ENCODE measurements at regions not wholly inside any gene's neighbourhood (a gene's known extent, or its start where the extent isn't known, plus 50 kb on each side); places are given as distances from the start of the nearest gene placed in this dataset.

- no peak for DNase-seq
These were observed 1000.4 kb upstream of the ACVR2A start for GRCh38 chr2:146844226-146844990.

GRCh38 chr2:146837857-146838256 is 1007.0 kb upstream of the ACVR2A start:
- DNase-seq: no peak

GRCh38 chr2:146826388-146826787 is 1018.4 kb upstream of the ACVR2A start:
- no peak for DNase-seq

- DNase-seq: no peak
These were observed 1023.0 kb upstream of the ACVR2A start for GRCh38 chr2:146821836-146822316.

- no peak for DNase-seq
These were observed 1024.2 kb upstream of the ACVR2A start for GRCh38 chr2:146820672-146821071.

GRCh38 chr2:146818122-146818521 is 1026.7 kb upstream of the ACVR2A start:
- DNase-seq: no peak

- DNase-seq: no peak
These were observed 1027.2 kb upstream of the ACVR2A start for GRCh38 chr2:146817613-146818012.

- DNase-seq: no peak
These were observed 1029.9 kb upstream of the ACVR2A start for GRCh38 chr2:146814971-146815370.

- DNase-seq: no peak
These were observed 1037.2 kb upstream of the ACVR2A start for GRCh38 chr2:146807568-146808168.

- DNase-seq: no peak
These were observed 1038.3 kb upstream of the ACVR2A start for GRCh38 chr2:146806364-146807005.

- no peak for DNase-seq
These were observed 1040.5 kb upstream of the ACVR2A start for GRCh38 chr2:146804288-146804687.

GRCh38 chr2:146801886-146802285 is 1042.9 kb upstream of the ACVR2A start:
- DNase-seq: no peak

- DNase-seq: no peak
These were observed 1058.4 kb upstream of the ACVR2A start for GRCh38 chr2:146786396-146786795.

- DNase-seq: no peak
These were observed 1059.7 kb upstream of the ACVR2A start for GRCh38 chr2:146785101-146785500.

- no peak for DNase-seq
These were observed 1060.2 kb upstream of the ACVR2A start for GRCh38 chr2:146784602-146785001.

- no peak for DNase-seq
These were observed 1067.6 kb upstream of the ACVR2A start for GRCh38 chr2:146777181-146777580.

GRCh38 chr2:146776596-146776995 is 1068.2 kb upstream of the ACVR2A start:
- no peak for DNase-seq

GRCh38 chr2:146771531-146771930 is 1073.3 kb upstream of the ACVR2A start:
- no peak for DNase-seq

GRCh38 chr2:146764301-146764700 is 1080.5 kb upstream of the ACVR2A start:
- DNase-seq: no peak

- no peak for DNase-seq
These were observed 1082.0 kb upstream of the ACVR2A start for GRCh38 chr2:146762786-146763185.

- no peak for DNase-seq
These were observed 1090.2 kb upstream of the ACVR2A start for GRCh38 chr2:146754606-146755005.

GRCh38 chr2:146748046-146748445 is 1096.8 kb upstream of the ACVR2A start:
- DNase-seq: no peak

- no peak for DNase-seq
These were observed 1103.6 kb upstream of the ACVR2A start for GRCh38 chr2:146741260-146741659.

GRCh38 chr2:146734821-146735190 is 1110.0 kb upstream of the ACVR2A start:
- no peak for DNase-seq
